ENCODE measurements at regions not wholly inside any gene's neighbourhood (a gene's known extent, or its start where the extent isn't known, plus 50 kb on each side); places are given as distances from the start of the nearest gene placed in this dataset.

- Histone ChIP-seq H3K27me3 (ENCODE audit: control insufficient read depth in 1 of 2, insufficient read depth in 2 of 2, low read length in 2 of 2) (no peaks in the 10 kb centered on the region), H3K4me3 (ENCODE audit: low read length) (no peak overlapping the region), H3K4me1 (ENCODE audit: insufficient read depth, low read length) (no peaks in the 10 kb centered on the region), H3K9me3 (ENCODE audit: control insufficient read depth in 1 of 2, insufficient read depth in 1 of 2, low read length in 2 of 2) (no peaks in the 10 kb centered on the region), H3K27ac (ENCODE audit: low read depth in 1 of 2, low read length in 2 of 2) (no peak overlapping the region), H3K36me3 (ENCODE audit: insufficient read depth, low read length) (no peaks in the 10 kb centered on the region)
- Mint-ChIP-seq H3K36me3 (ENCODE audit: low read depth) (no peaks in the 10 kb centered on the region), H3K27ac (no peak overlapping the region), H3K9me3 (peaks cover 3% of the 10 kb centered on the region), H3K4me1 (ENCODE audit: low read depth) (no peaks in the 10 kb centered on the region), H3K27me3 (no peaks in the 10 kb centered on the region), H3K4me3 (no peak overlapping the region)
- ChIA-PET CTCF (no interaction called here), POLR2A (no interaction called here)
- no peak for DNase-seq
- intact Hi-C loops (cut with DNase I, micrococcal nuclease) = no loop called here
- TF ChIP-seq CTCF (IDR thresholded peaks at IDR 0.05) = no peak
- no peak for ATAC-seq (ENCODE audit: poor library complexity)
Measured at GRCh38 chr13:58598241-58598640, 966.7 kb downstream of the PCDH17 start.

- Mint-ChIP-seq H3K9me3 (peaks cover 21% of the 10 kb centered on the region), H3K27ac (no peak overlapping the region), H3K36me3 (ENCODE audit: low read depth) (no peaks in the 10 kb centered on the region), H3K4me3 (no peak overlapping the region), H3K4me1 (ENCODE audit: low read depth) (no peaks in the 10 kb centered on the region), H3K27me3 (no peaks in the 10 kb centered on the region)
- intact Hi-C loops (cut with DNase I, micrococcal nuclease) = no loop called here
- H3K4me3 ChIP-seq (ENCODE audit: low read length) = no peak overlapping the region
- H3K27ac ChIP-seq (ENCODE audit: low read depth in 1 of 2, low read length in 2 of 2) = no peak overlapping the region
- H3K4me1 ChIP-seq (ENCODE audit: insufficient read depth, low read length) = no peaks in the 10 kb centered on the region
- POLR2A ChIA-PET = no interaction called here
- H3K9me3 ChIP-seq (ENCODE audit: control insufficient read depth in 1 of 2, insufficient read depth in 1 of 2, low read length in 2 of 2) = peaks cover 0 to 16% of the 10 kb centered on the region in 2 experiments
- DNase-seq (no peak), ATAC-seq (ENCODE audit: poor library complexity) (no peak)
- CTCF ChIA-PET = no interaction called here
- H3K27me3 ChIP-seq (ENCODE audit: control insufficient read depth in 1 of 2, insufficient read depth in 2 of 2, low read length in 2 of 2) = no peaks in the 10 kb centered on the region
- no peak for TF ChIP-seq CTCF (IDR thresholded peaks at IDR 0.05)
- no peaks in the 10 kb centered on the region for H3K36me3 ChIP-seq (ENCODE audit: insufficient read depth, low read length)
Measured at GRCh38 chr13:58611117-58611516, 979.6 kb downstream of the PCDH17 start.

- TF ChIP-seq CTCF (IDR thresholded peaks at IDR 0.05) = no peak
- H3K4me1 ChIP-seq (ENCODE audit: insufficient read depth, low read length) = no peaks in the 10 kb centered on the region
- Mint-ChIP-seq H3K4me1 (ENCODE audit: low read depth) (no peaks in the 10 kb centered on the region), H3K27me3 (no peaks in the 10 kb centered on the region), H3K4me3 (no peak overlapping the region), H3K9me3 (peaks cover 21% of the 10 kb centered on the region), H3K27ac (no peak overlapping the region), H3K36me3 (ENCODE audit: low read depth) (no peaks in the 10 kb centered on the region)
- intact Hi-C loops (cut with DNase I, micrococcal nuclease) = no loop called here
- CTCF ChIA-PET = no interaction called here
- H3K27me3 ChIP-seq (ENCODE audit: control insufficient read depth in 1 of 2, insufficient read depth in 2 of 2, low read length in 2 of 2) = no peaks in the 10 kb centered on the region
- peaks cover 0 to 6% of the 10 kb centered on the region in 2 experiments for H3K9me3 ChIP-seq (ENCODE audit: control insufficient read depth in 1 of 2, insufficient read depth in 1 of 2, low read length in 2 of 2)
- H3K36me3 ChIP-seq (ENCODE audit: insufficient read depth, low read length) = no peaks in the 10 kb centered on the region
- no peak overlapping the region for H3K4me3 ChIP-seq (ENCODE audit: low read length)
- ATAC-seq (ENCODE audit: poor library complexity) = no peak
- no peak overlapping the region for H3K27ac ChIP-seq (ENCODE audit: low read depth in 1 of 2, low read length in 2 of 2)
- no peak for DNase-seq
- POLR2A ChIA-PET = no interaction called here
Measured at GRCh38 chr13:58617880-58618665, 986.5 kb downstream of the PCDH17 start.

All from CD4-positive, alpha-beta T cell (primary cell).